Mesothelial cell of epicardium (in vitro differentiated cells): ENCODE measurements at regions not wholly inside any gene's neighbourhood (a gene's known extent, or its start where the extent isn't known, plus 50 kb on each side); places are given as distances from the start of the nearest gene placed in this dataset.

Source experiments
- DNase-seq, 2 experiments: peaks; one replicate each; pipeline ENCODE4 v3.0.0; 2021; ENCODE audit warnings: low spot score in 2 of 2; ENCODE audit not compliant: unreplicated experiment in 2 of 2
- H3K27ac Mint-ChIP-seq: 2 replicates; pipeline ENCODE4 v1.8.0; 2021; ENCODE audit warnings: mixed read lengths
- H3K27me3 Mint-ChIP-seq: 2 replicates; pipeline ENCODE4 v1.8.0; 2021; ENCODE audit warnings: low read depth, mixed read lengths
- H3K36me3 Mint-ChIP-seq: 2 replicates; pipeline ENCODE4 v1.8.0; 2021; ENCODE audit warnings: mixed read lengths
- H3K4me1 Mint-ChIP-seq: 2 replicates; pipeline ENCODE4 v1.8.0; 2021; ENCODE audit warnings: mixed read lengths
- H3K4me3 Mint-ChIP-seq: 2 replicates; pipeline ENCODE4 v1.8.0; 2021; ENCODE audit warnings: mild to moderate bottlenecking, moderate library complexity, mixed read lengths
- H3K9me3 Mint-ChIP-seq: 2 replicates; pipeline ENCODE4 v1.8.0; 2021; ENCODE audit warnings: mixed read lengths
- TF ChIP-seq, protein P1 (sequence below): fragments of 200-600 bp; sonication (generic); IDR thresholded peaks from one replicate; pipeline ENCODE4 v1.5.0; 2021; ENCODE audit warnings: antibody characterized with exemption; ENCODE audit not compliant: unreplicated experiment

DNA sequence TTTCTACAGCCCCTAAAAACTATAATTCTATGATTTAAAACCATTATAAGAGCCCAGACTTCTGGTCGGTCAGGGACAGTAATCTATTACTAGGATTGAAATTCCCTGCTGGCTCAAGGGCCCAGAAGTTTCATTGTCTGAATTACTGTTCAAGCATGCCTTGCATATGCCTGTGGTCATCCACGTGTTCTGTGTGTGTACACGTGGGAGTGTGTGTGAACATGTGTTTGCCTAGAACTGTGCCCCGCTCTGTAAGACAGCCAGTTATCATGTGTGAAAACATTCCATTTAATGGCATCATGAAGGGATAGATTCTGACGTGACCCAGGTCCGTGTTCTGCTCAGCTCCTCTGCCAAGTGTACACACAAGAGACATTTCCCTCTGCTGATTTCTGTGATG lies 189.3 kb upstream of the NECTIN1 start:
- Mint-ChIP-seq H3K27ac (no peak overlapping the region), H3K4me1 (no peaks in the 10 kb centered on the region), H3K9me3 (peaks cover 13% of the 10 kb centered on the region), H3K4me3 (no peak overlapping the region), H3K36me3 (no peaks in the 10 kb centered on the region), H3K27me3 (peaks cover 44% of the 10 kb centered on the region)
- no peak for DNase-seq
- TF ChIP-seq, protein P1, sequence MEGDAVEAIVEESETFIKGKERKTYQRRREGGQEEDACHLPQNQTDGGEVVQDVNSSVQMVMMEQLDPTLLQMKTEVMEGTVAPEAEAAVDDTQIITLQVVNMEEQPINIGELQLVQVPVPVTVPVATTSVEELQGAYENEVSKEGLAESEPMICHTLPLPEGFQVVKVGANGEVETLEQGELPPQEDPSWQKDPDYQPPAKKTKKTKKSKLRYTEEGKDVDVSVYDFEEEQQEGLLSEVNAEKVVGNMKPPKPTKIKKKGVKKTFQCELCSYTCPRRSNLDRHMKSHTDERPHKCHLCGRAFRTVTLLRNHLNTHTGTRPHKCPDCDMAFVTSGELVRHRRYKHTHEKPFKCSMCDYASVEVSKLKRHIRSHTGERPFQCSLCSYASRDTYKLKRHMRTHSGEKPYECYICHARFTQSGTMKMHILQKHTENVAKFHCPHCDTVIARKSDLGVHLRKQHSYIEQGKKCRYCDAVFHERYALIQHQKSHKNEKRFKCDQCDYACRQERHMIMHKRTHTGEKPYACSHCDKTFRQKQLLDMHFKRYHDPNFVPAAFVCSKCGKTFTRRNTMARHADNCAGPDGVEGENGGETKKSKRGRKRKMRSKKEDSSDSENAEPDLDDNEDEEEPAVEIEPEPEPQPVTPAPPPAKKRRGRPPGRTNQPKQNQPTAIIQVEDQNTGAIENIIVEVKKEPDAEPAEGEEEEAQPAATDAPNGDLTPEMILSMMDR: no peak

- peaks cover 13% of the 10 kb centered on the region for H3K9me3 Mint-ChIP-seq
- no peak overlapping the region for H3K27ac Mint-ChIP-seq
- no peaks in the 10 kb centered on the region for H3K36me3 Mint-ChIP-seq
- H3K27me3 Mint-ChIP-seq: peaks cover 28% of the 10 kb centered on the region
- no peak overlapping the region for H3K4me3 Mint-ChIP-seq
- TF ChIP-seq, protein P1: no peak
- H3K4me1 Mint-ChIP-seq: no peaks in the 10 kb centered on the region
- DNase-seq: no peak
Observed at GRCh38 chr11:119916568-119916967, 187.6 kb upstream of the NECTIN1 start.

- H3K27ac Mint-ChIP-seq: no peak overlapping the region
- peaks cover 3% of the 10 kb centered on the region for H3K27me3 Mint-ChIP-seq
- peaks cover 24% of the 10 kb centered on the region for H3K4me1 Mint-ChIP-seq
- DNase-seq: no peak
- TF ChIP-seq, protein P1: no peak
- peaks cover 13% of the 10 kb centered on the region for H3K9me3 Mint-ChIP-seq
- no peak overlapping the region for H3K4me3 Mint-ChIP-seq
- no peaks in the 10 kb centered on the region for H3K36me3 Mint-ChIP-seq
Observed at GRCh38 chr11:119912229-119912628, 183.2 kb upstream of the NECTIN1 start.

DNA sequence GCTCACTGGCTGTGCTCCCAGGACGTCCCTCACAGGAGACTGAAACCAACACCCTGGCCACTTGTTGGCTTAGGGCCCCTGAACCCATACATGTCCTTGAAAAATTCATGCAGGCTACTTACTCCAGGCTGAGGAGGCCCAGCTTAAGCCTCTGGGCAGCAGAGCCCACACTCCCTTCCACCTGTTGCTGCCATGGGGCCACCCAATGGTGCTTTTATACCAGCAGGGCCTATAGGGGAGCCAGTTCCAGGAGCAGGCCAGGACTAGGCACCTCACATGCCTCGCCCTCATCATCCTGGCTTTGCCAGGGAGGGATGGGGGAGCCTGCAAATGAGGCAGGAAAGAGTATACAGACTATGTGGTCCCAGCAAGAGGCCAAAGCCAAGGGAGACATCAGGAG lies 181.7 kb upstream of the NECTIN1 start:
- Mint-ChIP-seq H3K27me3 (no peaks in the 10 kb centered on the region), H3K27ac (no peak overlapping the region), H3K36me3 (no peaks in the 10 kb centered on the region), H3K4me3 (no peak overlapping the region), H3K4me1 (peaks cover 38% of the 10 kb centered on the region), H3K9me3 (peaks cover 13% of the 10 kb centered on the region)
- DNase-seq: no peak
- TF ChIP-seq, protein P1: no peak

- Mint-ChIP-seq H3K27me3 (no peaks in the 10 kb centered on the region), H3K36me3 (no peaks in the 10 kb centered on the region), H3K27ac (no peak overlapping the region), H3K9me3 (peaks cover 11% of the 10 kb centered on the region), H3K4me3 (no peak overlapping the region), H3K4me1 (peaks cover 40% of the 10 kb centered on the region)
- no peak for DNase-seq
- TF ChIP-seq, protein P1: no peak
Observed at GRCh38 chr11:119910051-119910450, 181.1 kb upstream of the NECTIN1 start.

GRCh38 chr11:119909495-119909894 lies 180.5 kb upstream of the NECTIN1 start:
- no peak overlapping the region for H3K27ac Mint-ChIP-seq
- peaks cover 40% of the 10 kb centered on the region for H3K4me1 Mint-ChIP-seq
- no peaks in the 10 kb centered on the region for H3K36me3 Mint-ChIP-seq
- TF ChIP-seq, protein P1: no peak
- DNase-seq: no peak
- peaks cover 5% of the 10 kb centered on the region for H3K9me3 Mint-ChIP-seq
- no peak overlapping the region for H3K4me3 Mint-ChIP-seq
- no peaks in the 10 kb centered on the region for H3K27me3 Mint-ChIP-seq
